ENCODE measurements at regions not wholly inside any gene's neighbourhood (a gene's known extent, or its start where the extent isn't known, plus 50 kb on each side); places are given as distances from the start of the nearest gene placed in this dataset.

DNA sequence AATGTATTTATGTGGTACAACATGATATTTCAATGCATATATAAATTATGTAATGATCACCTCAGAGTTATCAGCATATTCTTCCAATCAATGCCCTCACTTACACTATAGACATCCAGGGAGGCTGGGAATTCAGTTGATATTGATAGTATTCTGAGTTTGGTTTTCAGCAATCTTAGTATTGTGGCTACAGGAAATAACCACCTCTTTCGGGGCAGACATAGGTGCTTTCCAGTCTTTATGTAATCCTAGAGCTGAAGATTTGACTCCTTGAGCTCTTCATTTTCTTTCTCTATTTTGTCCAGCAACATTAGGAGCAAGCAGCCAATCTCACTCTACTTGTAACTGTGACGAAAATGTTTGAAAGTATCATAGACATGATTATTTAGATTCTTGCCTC is 712.7 kb upstream of the KIRREL3 start:
- no peak for DNase-seq (ENCODE audit: low spot score)

DNA sequence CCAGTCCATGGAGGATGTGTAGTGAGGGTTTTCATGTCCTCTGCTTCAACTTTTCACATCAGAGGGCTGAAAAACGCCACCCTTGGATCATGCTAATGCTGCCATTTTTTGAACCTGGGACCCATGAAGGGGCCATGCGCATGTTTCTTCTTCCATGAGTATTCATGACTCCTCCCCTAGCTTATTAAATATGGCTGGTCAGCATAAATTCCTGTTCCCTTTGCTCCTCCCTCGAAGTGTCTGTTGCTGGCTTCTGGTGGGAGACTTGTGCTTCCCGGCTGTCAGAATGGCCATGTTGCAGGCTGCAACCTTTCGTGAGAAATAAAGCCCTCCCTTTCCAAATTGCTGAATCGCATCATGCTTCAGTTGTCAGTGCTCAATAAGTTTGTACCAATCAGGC is 711.2 kb upstream of the KIRREL3 start:
- DNase-seq (ENCODE audit: low spot score), result no peak

DNA sequence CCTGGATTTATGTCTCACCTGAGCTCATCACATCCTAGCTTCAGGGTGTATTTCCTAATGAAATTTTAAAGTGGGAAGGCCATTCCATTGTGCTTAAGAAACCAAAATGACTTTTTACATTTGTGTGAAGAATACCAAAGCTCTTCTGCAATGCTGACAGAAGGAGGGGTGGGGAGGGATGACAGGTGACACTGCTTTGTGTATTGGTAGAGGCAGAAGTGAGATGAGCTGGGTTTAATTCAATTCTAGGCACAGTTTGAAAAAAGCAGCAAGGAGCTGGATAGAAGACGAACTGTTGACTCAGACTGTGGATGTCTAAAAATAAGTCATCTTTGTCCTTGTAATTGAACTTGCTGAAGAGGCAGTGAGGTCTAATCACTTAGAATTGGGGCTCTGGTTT is 710.3 kb upstream of the KIRREL3 start:
- no peak for DNase-seq (ENCODE audit: low spot score)

DNA sequence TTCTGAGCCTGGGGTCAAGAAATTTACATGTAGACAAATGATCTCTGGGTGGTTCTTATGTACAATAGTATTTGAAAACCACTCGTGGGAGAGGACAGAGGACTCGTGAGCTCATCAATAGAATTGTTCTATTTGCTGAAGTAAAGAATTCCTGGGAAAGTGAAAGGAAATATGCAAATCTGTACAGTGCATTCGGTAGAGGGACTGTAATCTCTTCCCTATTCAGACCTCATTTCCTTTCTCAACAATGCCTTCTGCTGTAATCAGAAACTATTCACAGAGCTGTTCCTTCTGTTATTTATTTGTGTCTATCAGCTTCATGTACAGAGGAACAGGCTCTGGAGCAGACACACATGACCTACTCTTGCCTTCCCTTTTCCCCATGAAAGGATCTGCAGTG is 709.4 kb upstream of the KIRREL3 start:
- no peak for DNase-seq (ENCODE audit: low spot score)

DNA sequence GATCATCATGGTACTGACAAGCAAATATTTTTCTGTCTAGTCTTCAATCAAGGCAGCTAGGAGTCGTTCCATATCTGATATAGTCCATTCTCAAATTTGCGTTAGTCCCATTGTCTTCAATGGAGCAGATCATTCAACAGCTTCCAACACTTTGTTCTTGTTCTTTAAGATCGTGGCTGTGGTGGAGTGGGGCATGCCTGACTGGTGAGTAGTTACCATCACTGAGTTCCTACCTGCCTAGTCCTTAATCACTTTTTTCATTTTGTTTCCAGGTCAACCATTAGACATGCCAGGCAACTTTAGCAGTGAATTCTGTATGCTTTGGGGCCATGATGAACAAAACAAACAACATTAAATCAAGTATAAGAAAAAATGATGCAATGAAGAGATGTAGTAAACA is 693.1 kb upstream of the KIRREL3 start:
- no peak for DNase-seq (ENCODE audit: low spot score)

DNA sequence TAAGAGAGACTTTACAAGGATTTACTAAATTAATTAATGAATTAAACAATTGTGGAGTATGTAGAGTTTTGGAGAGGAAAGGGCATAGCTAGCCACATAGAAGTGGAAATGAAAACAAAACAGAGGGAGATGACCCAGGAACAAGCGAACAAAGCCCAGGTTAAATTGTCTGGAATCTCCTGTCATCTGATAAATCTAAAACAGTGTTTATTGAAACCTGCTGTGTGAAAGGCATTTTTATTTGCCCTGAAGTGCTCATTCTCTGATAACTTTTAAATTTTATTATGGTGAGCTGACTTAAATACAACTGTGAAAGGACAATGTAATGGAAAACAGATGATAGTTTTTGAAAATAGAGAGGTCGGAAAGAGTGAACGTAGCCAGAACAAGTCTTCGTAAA is 682.8 kb upstream of the KIRREL3 start:
- DNase-seq (ENCODE audit: low spot score), result no peak

DNA sequence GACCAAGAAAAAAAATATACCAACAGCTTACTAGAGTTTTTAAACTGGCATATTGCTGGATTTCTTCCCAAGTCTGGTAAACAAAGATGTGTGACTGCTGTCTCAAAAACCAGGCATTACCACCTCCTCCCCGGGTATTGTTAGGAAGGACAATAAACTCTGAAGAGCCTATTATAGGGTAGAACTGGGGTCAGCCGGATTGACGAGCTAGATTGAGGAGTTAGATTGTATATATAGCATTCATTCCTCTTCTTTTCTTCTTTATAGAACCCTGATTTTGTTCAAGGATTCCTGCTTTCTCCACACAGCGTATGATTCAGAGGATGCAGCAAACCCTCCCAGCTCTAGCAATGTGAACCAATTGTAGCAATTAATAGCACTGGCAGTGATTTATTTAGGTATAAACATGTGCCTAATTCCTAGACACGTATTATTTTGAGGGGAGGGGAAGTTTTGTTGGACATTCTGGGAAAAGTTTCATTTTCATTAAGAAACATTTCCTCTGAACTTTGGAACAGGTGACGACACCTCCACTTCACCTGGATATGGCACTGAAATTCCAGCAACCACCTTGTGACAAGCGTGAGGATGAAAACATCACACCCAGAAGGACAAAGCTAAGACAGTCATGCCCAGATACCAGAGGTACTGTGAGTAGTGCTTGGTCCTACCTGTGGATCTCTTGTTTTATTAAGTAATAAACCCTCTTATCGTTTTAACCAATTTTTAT is 679.4 kb upstream of the KIRREL3 start:
- no peak for DNase-seq (ENCODE audit: low spot score)

DNA sequence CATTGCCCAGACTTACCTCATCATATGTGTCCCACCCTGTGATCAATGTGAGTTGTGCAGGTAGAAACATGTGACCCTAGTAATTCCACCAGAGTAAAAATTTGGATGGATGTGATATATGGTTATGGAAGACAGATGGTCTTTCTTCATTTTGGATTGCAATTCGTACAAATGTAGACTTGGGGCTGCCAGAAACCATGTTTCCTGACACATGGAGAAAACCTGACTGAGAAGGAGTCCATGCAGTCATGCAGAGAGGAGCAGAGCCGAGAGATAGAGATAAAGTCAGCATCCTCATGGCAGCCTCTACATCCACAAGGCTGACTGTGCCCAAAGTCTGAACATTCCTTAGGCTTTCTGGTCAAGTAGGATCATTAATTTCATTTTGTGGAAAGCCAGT is 678.1 kb upstream of the KIRREL3 start:
- DNase-seq (ENCODE audit: low spot score), result no peak

DNA sequence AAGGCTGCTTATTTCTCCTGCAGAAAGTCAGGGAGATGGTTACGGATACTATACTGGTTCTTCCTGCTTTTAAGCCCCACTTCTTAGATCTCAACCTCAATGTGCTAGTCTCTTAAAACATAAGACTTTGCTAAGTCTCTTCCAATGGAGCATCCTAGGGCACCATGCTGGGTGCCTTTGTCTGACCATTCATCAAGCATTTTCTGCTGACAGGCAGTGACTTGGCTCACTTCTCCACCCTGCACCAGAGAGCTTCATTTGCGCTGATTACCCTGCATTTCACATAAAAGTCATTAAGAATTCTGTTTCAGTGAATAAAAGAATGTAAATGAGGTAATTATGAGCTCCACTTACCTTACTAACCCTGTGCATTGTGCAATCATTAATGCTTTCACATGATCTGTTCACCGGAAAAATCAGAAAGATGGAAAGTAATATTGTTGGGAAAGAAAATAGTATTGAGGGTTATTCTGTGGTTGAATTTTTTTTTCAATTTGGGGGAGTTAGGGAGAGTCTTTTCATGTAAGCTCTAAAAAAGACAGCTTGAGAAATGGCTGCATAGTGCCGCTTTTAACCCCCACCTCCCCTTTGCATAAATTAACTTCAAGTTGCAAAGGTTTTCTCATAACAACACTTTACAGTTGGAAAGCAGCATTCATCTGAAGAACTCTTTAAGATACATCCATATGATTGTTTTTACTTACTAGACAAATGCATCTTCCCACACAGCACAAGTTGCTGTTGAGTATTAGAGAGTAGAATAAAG is 677.3 kb upstream of the KIRREL3 start:
- no peak for DNase-seq (ENCODE audit: low spot score)

DNA sequence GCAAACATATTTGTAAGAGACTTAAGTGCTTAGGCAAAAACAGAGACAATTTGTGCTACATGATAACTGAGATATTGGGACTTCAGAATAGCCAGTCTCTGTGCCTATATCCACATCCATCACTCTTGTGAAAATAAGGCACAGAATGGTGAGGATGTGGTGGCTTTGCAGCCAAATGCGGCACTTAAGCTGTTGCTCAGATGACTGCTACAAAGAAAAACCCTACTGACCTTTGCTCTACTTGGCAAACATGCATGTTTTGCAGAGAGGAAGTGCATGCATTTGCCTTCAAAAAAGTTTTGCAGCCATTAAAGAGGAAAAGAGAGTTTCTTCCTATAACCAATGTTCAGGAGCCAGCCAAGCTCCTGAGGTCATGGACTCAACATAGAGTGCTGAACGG is 675.0 kb upstream of the KIRREL3 start:
- DNase-seq (ENCODE audit: low spot score), result no peak

DNA sequence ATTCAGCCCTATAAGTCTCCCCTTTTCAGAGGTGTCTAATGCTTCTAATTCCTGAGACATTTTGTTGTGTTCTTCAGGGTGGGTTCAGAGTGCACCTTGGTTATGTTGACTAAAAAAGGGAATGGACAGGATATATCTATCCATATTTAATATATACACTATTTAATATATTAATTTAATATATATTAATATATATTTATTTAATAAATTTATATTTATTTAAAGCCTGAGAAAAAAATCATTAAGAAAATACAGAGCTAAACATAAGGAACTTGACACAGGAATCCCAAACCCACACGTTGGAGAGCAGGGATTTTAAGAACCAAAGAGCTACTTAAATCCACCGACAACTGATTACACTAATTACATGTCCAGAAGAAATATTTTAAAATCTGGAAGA is 674.2 kb upstream of the KIRREL3 start:
- DNase-seq (ENCODE audit: low spot score), result no peak

DNA sequence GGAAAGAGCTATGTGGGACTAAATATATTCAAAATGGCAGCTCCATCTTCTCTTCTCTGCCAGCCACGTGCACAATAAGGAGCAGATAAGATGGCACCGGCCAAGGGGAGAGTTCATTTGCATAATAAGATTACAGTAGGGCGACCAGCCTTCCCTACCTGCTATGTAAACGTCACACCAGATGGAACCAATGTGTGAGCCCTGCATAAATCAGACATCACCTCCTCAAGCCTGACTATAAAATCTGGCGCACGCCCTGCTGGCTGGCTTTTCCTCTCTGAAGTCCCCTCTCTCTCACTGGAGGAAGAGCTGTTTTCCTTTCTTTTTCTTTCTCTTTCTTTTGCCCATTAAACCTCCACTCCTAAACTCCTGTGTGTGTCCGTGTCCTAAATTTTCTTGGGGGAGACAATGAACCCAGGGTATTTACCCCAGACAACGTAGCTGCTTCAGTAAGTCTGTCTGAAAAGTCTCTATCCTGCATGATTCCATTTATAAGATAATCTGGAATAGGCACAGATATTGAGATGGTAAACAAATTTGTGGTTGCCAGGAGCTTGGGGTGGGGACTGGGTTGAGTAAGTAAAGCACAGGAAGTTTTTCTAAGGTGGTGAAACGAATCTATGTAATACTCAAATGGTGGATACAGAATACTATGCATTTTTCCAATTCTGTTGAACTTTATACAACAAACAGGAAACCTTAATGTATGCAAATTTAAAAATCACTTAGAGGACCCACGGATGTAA is 670.0 kb upstream of the KIRREL3 start:
- no peak for DNase-seq (ENCODE audit: low spot score)

DNA sequence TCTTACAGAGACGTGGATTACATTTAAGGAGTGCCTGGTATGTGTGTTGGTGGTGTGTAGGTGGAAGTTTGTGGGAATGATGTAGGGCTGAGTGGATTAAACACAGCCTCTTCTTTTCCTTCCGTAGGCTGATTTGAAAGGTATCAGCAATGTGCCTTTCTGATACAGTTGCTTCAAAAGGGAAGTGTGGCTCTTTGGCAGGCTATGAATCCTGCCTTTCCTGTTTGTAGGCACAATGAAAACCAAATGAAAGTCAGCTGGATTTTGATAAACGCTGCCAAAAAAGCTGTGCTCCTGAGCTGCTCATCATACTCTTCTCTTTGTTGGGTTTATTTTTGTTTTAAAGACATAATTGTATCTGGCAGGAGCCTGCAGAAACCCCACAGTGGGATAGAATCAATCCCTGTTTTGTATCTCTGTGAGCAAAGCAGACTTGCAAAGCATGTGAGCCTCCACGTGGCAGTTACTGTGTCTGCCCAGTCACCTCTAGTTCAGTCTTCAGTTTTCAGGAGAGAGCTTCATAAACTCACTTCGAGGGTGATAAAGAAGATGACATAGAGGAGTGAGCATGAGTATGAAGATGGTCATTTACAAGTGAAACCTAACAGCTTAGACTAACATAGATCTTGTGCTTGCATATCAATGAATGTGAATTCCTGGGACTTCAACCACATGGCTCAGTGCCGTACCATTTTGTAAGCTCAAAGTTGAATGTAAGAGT is 655.7 kb upstream of the KIRREL3 start:
- DNase-seq (ENCODE audit: low spot score), result no peak

DNA sequence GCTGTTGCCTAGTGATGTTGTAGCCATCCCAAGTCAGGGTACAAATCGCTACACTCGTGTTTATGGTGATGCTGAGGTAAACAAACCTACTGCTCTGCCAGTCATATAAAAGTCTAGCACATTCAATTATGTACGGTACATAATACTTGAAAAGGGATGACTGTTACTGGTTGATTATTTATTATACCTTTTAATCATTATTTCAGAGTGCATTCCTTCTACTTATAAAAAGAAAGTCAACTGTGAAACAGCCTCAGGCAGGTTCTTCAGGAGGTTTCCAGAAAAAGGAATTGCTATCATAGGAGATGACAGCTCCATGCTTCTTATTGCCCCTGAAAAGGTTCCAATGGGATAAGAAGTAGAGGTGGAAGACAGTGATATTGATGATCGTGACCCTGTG is 652.5 kb upstream of the KIRREL3 start:
- DNase-seq (ENCODE audit: low spot score), result no peak

DNA sequence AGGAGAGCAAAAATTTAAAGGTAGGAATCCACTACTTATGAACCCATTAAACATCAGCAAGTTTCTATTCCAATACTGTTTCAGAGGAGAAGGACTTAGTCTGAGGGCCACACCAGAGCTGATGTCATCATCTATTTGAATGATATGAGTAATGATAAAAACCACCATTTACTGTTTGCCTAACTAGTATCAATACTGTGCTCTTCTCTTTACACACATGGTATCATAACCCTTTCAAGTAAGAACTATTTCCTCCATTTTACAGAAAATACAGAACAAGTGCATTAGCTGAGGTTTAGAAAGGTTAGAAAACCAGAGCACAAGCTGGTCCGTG is 651.3 kb upstream of the KIRREL3 start:
- DNase-seq (ENCODE audit: low spot score), result no peak

DNA sequence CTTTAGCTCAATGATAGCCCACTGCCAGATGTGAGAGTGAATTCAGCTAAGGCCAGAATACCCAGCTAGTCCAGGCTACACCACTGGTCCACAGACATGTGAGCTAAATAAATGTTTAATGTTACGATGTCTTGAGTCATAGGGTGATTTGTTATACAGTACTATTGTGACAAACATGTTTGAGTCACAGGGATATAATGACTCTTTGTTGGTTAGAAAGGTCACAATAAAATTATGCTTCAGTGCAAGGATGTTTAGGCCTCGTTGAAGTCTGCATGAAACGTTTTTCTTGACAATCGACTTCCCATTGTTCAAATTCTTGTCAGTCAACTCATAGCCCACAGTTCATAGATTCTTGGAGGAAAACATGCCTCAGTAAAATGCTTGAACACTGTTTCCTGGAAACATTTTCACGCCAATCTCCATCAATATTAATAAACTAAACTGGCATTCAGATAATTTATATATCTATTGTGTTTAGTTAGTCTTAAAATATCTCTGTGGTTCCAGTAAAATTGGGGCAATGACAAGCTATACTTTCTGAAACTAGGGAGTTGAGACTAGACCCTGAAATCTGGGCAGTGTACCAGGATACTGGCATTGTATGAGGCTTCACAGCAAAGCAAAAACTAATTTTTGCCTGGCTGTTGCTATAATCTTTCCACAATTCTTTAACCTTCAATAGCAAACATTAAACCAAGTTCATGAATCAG is 650.8 kb upstream of the KIRREL3 start:
- DNase-seq (ENCODE audit: low spot score), result no peak

DNA sequence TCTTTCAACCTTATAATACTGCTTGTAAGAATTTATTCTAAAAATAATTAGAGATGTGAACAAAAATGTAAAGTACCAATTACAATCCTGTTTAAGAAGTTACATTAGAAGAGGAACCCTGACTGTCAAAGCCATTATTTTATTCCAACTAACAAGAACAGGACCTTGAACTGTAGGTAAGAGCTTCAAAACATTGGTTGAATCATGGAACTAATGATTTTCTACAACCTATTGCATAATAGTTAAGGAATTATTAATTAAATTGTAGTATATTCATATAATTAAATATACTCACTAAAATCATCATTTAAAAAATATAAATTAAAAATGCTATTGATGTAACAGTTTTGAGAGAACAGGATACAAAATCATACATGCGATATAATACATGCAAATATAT is 649.4 kb upstream of the KIRREL3 start:
- no peak for DNase-seq (ENCODE audit: low spot score)

DNA sequence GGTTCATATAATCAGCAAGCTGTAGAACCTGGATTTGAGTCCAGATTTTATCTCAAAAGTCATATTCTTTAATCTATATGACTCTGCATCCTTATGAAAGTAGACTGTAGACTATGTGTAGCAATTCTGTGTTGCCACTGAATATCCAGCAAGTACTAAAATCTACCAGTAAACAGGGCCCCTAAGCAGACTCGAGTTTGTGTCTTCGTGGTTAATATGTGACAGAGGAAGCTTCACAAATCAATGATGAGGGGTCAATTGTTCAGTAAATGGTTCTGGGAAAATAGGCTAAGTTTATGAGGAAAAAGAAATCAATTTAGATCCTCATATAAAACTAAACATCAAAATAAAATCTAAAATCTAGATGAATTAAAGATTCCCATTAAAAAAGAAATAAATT is 648.5 kb upstream of the KIRREL3 start:
- no peak for DNase-seq (ENCODE audit: low spot score)

DNA sequence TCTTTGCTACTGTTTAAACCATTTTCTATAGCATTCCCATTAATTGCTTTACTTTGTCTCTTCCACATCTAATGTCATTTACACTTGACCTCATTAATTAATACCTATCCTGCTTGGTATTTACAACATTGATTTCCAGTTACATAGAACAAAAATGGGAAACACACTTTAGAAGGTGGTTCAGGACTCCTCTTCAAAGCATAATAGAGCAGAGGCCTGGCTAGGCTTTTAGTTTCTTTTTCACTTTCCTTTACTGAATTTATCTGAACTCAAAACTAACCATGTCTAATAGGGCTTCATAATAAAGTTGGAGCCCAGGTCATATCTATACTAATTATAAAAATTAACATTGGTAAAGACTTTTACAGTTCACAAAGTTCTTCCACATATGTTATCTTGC is 648.0 kb upstream of the KIRREL3 start:
- no peak for DNase-seq (ENCODE audit: low spot score)

DNA sequence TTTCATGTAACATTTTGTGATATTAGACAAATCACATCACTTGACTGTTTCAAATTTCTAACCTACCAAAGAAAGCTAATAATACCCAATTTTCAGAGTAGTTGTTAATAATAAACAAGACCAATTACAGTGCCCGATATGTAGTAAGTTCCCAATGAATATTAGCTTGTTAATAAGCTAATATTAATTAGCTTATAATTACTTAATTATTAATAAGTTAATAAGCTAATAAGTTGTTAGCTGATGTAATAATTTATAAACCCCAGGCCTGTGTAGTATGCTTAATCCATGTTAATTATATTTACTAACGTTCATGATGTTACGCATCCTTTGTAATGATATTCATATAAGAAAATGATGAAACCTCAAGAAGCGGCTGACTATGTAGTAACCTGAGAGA is 643.8 kb upstream of the KIRREL3 start:
- no peak for DNase-seq (ENCODE audit: low spot score)

DNA sequence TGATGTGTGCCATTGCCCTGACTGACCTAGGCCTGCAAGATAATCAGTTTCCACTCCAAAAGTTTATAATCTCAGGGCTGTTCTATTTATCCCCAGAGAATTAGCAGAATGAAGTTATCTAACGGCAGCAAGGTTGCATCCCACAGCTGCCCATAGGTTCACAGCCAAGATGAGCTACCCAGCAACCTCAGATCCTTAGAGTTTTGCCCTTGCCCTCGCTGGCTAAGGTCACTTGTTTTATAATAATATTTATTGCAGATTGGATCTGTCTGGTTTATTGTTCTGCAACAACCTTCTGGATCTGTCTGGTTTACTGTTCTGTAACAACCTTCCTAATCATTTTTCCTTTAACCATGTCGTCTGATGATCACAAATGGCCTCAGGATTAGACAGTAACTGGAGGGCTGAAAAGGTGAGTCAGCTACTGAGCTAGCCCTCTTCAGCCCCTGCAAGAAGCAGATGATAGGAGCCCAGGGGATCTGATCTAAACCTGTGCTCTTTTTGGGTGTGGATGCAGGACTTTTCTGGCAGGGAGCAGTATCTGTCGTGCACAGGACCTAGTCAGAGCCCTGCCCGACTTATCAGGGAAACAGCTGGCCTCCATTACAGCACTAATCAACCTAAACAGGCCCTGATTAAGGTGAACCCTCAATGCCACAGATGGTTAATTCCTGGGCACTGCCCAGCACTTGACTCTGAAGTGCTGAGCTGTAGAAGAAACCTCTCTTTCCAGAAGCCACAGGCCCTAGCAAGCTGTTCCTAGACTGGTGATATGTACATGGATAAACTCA is 642.9 kb upstream of the KIRREL3 start:
- no peak for DNase-seq (ENCODE audit: low spot score)
